ENCODE measurements at regions not wholly inside any gene's neighbourhood (a gene's known extent, or its start where the extent isn't known, plus 50 kb on each side); places are given as distances from the start of the nearest gene placed in this dataset.

GRCh38 chr3:193840111-193840641 lies 247.2 kb downstream of the OPA1 start:
- H3K27me3 ChIP-seq (ENCODE audit: insufficient read depth, low read length), result no peaks in the 10 kb centered on the region
- no peaks in the 10 kb centered on the region for H3K4me1 Mint-ChIP-seq
- no peak overlapping the region for H3K27ac Mint-ChIP-seq
- H3K36me3 ChIP-seq (ENCODE audit: insufficient read depth, low read length), result no peaks in the 10 kb centered on the region
- H3K36me3 Mint-ChIP-seq, result no peaks in the 10 kb centered on the region
- no peak for DNase-seq
- H3K27ac ChIP-seq (ENCODE audit: low read depth, low read length), result no peak overlapping the region
- peaks cover 12 to 23% of the 10 kb centered on the region in 2 donors for H3K27me3 Mint-ChIP-seq
- no peaks in the 10 kb centered on the region for H3K4me1 ChIP-seq (ENCODE audit: insufficient read depth, low read length)
- CTCF ChIA-PET (ENCODE audit: partially characterized antibody), result no interaction called here
- H3K4me3 Mint-ChIP-seq, result no peak overlapping the region
- intact Hi-C loops (cut with micrococcal nuclease), result no loop called here
- no peaks in the 10 kb centered on the region for H3K9me3 ChIP-seq (ENCODE audit: control insufficient read depth in 1 of 2, low read length in 2 of 2)
- POLR2A ChIA-PET (ENCODE audit: partially characterized antibody), result no interaction called here
- no peaks in the 10 kb centered on the region for H3K9me3 Mint-ChIP-seq
- H3K4me3 ChIP-seq (ENCODE audit: low read length in 2 of 2), result no peak overlapping the region

DNA sequence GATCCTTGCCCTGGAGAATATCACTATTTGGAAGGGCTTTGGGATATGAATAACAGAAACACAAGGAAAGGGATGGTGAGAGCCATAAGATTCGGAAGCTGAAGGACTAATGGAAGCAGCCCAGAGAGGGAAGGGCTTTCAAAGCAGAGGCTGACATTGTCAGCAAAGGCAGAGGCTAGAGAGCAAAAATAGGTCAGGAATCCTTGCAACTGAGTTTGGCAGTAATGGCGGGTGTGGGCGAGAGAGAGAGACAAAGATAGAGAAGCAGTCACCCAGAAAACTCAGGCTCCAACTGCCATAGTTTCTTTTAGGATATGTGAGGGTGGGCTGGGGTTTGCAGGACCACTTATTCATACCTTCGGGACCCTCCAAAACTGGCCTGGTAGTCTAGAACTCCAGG lies 248.6 kb downstream of the OPA1 start:
- no peak overlapping the region for H3K27ac Mint-ChIP-seq
- H3K4me3 ChIP-seq (ENCODE audit: low read length in 2 of 2), result no peak overlapping the region
- no peaks in the 10 kb centered on the region for H3K9me3 Mint-ChIP-seq
- H3K4me3 Mint-ChIP-seq, result no peak overlapping the region
- intact Hi-C loops (cut with micrococcal nuclease), result no loop called here
- POLR2A ChIA-PET (ENCODE audit: partially characterized antibody), result no interaction called here
- H3K9me3 ChIP-seq (ENCODE audit: control insufficient read depth in 1 of 2, low read length in 2 of 2), result no peaks in the 10 kb centered on the region
- no peaks in the 10 kb centered on the region for H3K27me3 ChIP-seq (ENCODE audit: insufficient read depth, low read length)
- no peaks in the 10 kb centered on the region for H3K4me1 ChIP-seq (ENCODE audit: insufficient read depth, low read length)
- H3K4me1 Mint-ChIP-seq, result no peaks in the 10 kb centered on the region
- peaks cover 15 to 21% of the 10 kb centered on the region in 2 donors for H3K27me3 Mint-ChIP-seq
- H3K36me3 ChIP-seq (ENCODE audit: insufficient read depth, low read length), result no peaks in the 10 kb centered on the region
- DNase-seq, result no peak
- H3K36me3 Mint-ChIP-seq, result no peaks in the 10 kb centered on the region
- CTCF ChIA-PET (ENCODE audit: partially characterized antibody), result no interaction called here
- H3K27ac ChIP-seq (ENCODE audit: low read depth, low read length), result no peak overlapping the region

DNA sequence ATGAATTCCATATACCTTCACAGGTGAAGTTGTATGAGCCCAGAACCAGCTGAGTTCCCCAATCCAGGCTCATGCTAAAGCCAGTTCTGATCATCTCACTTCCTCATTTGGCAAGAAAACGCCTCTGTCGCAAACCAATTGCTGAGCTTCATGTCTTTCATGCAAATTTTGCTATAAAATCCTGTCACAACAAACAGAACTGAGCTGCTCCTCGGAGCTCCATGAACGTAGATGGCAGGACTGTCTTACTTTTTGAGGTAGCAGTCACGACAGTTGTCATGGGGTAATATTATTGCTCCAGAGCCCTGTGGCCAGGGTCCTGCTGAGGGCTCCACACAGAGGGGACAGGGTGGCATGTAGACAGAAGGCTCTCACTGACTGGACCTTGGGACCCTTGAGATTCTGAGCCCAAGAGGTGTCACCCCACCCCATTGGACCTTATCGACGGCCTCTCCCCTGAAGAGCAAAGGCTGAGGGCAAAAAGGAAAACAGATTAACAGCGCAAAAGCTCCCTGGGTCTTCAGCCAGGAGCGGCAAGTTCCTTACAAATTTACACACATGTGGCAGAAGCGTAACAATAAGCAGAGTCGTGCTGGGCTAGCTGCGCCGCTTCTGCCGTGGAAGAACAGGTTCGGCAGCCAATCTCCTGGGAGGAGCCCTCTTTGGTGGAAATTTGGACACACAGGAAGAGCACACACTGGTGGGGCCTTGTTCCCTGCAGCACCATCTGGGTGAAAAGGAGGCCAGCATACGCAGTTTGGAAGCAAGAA lies 249.2 kb downstream of the OPA1 start:
- H3K36me3 ChIP-seq (ENCODE audit: insufficient read depth, low read length), result no peaks in the 10 kb centered on the region
- H3K27me3 ChIP-seq (ENCODE audit: insufficient read depth, low read length), result no peaks in the 10 kb centered on the region
- no peak for DNase-seq
- ChIA-PET POLR2A (ENCODE audit: partially characterized antibody) (no interaction called here), CTCF (ENCODE audit: partially characterized antibody) (no interaction called here)
- intact Hi-C loops (cut with micrococcal nuclease), result no loop called here
- H3K4me3 ChIP-seq (ENCODE audit: low read length in 2 of 2), result no peak overlapping the region
- no peaks in the 10 kb centered on the region for H3K4me1 ChIP-seq (ENCODE audit: insufficient read depth, low read length)
- H3K9me3 ChIP-seq (ENCODE audit: control insufficient read depth in 1 of 2, low read length in 2 of 2), result no peaks in the 10 kb centered on the region
- Mint-ChIP-seq H3K36me3 (no peaks in the 10 kb centered on the region), H3K27ac (no peak overlapping the region), H3K4me1 (no peaks in the 10 kb centered on the region), H3K9me3 (no peaks in the 10 kb centered on the region), H3K27me3 (peaks cover 17 to 23% of the 10 kb centered on the region in 2 donors), H3K4me3 (no peak overlapping the region)
- no peak overlapping the region for H3K27ac ChIP-seq (ENCODE audit: low read depth, low read length)

GRCh38 chr3:193842832-193843473 lies 249.9 kb downstream of the OPA1 start:
- CTCF ChIA-PET (ENCODE audit: partially characterized antibody), result no interaction called here

GRCh38 chr3:193843474-193844301 lies 250.7 kb downstream of the OPA1 start:
- Mint-ChIP-seq H3K27ac (no peak overlapping the region), H3K4me3 (no peak overlapping the region), H3K4me1 (no peaks in the 10 kb centered on the region), H3K27me3 (peaks cover 16 to 17% of the 10 kb centered on the region in 2 donors), H3K36me3 (no peaks in the 10 kb centered on the region), H3K9me3 (no peaks in the 10 kb centered on the region)
- no peaks in the 10 kb centered on the region for H3K27me3 ChIP-seq (ENCODE audit: insufficient read depth, low read length)
- H3K4me3 ChIP-seq (ENCODE audit: low read length in 2 of 2), result no peak overlapping the region
- intact Hi-C loops (cut with micrococcal nuclease), result no loop called here
- no peak overlapping the region for H3K27ac ChIP-seq (ENCODE audit: low read depth, low read length)
- H3K36me3 ChIP-seq (ENCODE audit: insufficient read depth, low read length), result no peaks in the 10 kb centered on the region
- ChIA-PET CTCF (ENCODE audit: partially characterized antibody) (no interaction called here), POLR2A (ENCODE audit: partially characterized antibody) (no interaction called here)
- DNase-seq, result no peak
- no peaks in the 10 kb centered on the region for H3K9me3 ChIP-seq (ENCODE audit: control insufficient read depth in 1 of 2, low read length in 2 of 2)
- H3K4me1 ChIP-seq (ENCODE audit: insufficient read depth, low read length), result no peaks in the 10 kb centered on the region

More at GRCh38 chr3:193842832-193843473, 249.9 kb downstream of the OPA1 start:
- POLR2A ChIA-PET (ENCODE audit: partially characterized antibody), result no interaction called here
- H3K27me3 ChIP-seq (ENCODE audit: insufficient read depth, low read length), result no peaks in the 10 kb centered on the region
- H3K27me3 Mint-ChIP-seq, result peaks cover 16 to 20% of the 10 kb centered on the region in 2 donors
- H3K9me3 ChIP-seq (ENCODE audit: control insufficient read depth in 1 of 2, low read length in 2 of 2), result no peaks in the 10 kb centered on the region
- H3K9me3 Mint-ChIP-seq, result no peaks in the 10 kb centered on the region
- no peak overlapping the region for H3K4me3 ChIP-seq (ENCODE audit: low read length in 2 of 2)
- no peak overlapping the region for H3K4me3 Mint-ChIP-seq
- no peaks in the 10 kb centered on the region for H3K4me1 Mint-ChIP-seq
- no peak for DNase-seq
- intact Hi-C loops (cut with micrococcal nuclease), result no loop called here
- H3K4me1 ChIP-seq (ENCODE audit: insufficient read depth, low read length), result no peaks in the 10 kb centered on the region
- no peak overlapping the region for H3K27ac ChIP-seq (ENCODE audit: low read depth, low read length)
- no peaks in the 10 kb centered on the region for H3K36me3 ChIP-seq (ENCODE audit: insufficient read depth, low read length)
- H3K36me3 Mint-ChIP-seq, result no peaks in the 10 kb centered on the region
- no peak overlapping the region for H3K27ac Mint-ChIP-seq

DNA sequence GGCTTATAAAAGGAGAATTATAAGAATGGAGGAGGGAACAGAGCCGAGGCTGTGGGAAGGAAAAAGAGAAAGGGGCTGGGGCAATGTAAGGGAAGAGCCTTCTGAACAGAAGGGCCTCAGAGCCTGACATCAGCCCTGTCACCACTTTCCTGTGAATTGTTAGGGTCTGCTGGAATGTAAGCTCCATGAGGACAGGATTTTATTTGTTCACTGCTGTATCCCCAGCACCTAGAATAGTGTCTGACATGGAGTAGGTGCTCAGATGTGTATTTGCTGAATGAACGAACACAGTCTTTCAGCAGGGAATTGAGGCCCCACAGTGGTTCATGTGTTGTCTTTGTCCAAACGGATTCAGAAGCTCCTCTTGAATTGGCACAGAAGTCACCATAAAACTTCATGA lies 251.5 kb downstream of the OPA1 start:
- ChIA-PET CTCF (ENCODE audit: partially characterized antibody) (no interaction called here), POLR2A (ENCODE audit: partially characterized antibody) (no interaction called here)
- Histone ChIP-seq H3K36me3 (ENCODE audit: insufficient read depth, low read length) (no peaks in the 10 kb centered on the region), H3K9me3 (ENCODE audit: control insufficient read depth in 1 of 2, low read length in 2 of 2) (no peaks in the 10 kb centered on the region), H3K27ac (ENCODE audit: low read depth, low read length) (no peak overlapping the region), H3K27me3 (ENCODE audit: insufficient read depth, low read length) (no peaks in the 10 kb centered on the region), H3K4me1 (ENCODE audit: insufficient read depth, low read length) (no peaks in the 10 kb centered on the region), H3K4me3 (ENCODE audit: low read length in 2 of 2) (no peak overlapping the region)
- H3K9me3 Mint-ChIP-seq, result peaks cover 0 to 3% (median 0%) of the 10 kb centered on the region in 8 donors
- H3K27ac Mint-ChIP-seq, result no peak overlapping the region
- no peaks in the 10 kb centered on the region for H3K36me3 Mint-ChIP-seq
- intact Hi-C loops (cut with micrococcal nuclease), result no loop called here
- H3K4me1 Mint-ChIP-seq, result no peaks in the 10 kb centered on the region
- no peak overlapping the region for H3K4me3 Mint-ChIP-seq
- DNase-seq, result no peak
- H3K27me3 Mint-ChIP-seq, result peaks cover 16 to 18% of the 10 kb centered on the region in 2 donors

GRCh38 chr3:193845144-193845543 lies 252.1 kb downstream of the OPA1 start:
- DNase-seq, result no peak
- H3K27ac Mint-ChIP-seq, result no peak overlapping the region
- intact Hi-C loops (cut with micrococcal nuclease), result no loop called here
- Histone ChIP-seq H3K4me3 (ENCODE audit: low read length in 2 of 2) (no peak overlapping the region), H3K27me3 (ENCODE audit: insufficient read depth, low read length) (no peaks in the 10 kb centered on the region), H3K27ac (ENCODE audit: low read depth, low read length) (no peak overlapping the region), H3K36me3 (ENCODE audit: insufficient read depth, low read length) (no peaks in the 10 kb centered on the region), H3K4me1 (ENCODE audit: insufficient read depth, low read length) (no peaks in the 10 kb centered on the region), H3K9me3 (ENCODE audit: control insufficient read depth in 1 of 2, low read length in 2 of 2) (no peaks in the 10 kb centered on the region)
- peaks cover 12 to 18% of the 10 kb centered on the region in 2 donors for H3K27me3 Mint-ChIP-seq
- no peaks in the 10 kb centered on the region for H3K4me1 Mint-ChIP-seq
- H3K4me3 Mint-ChIP-seq, result no peak overlapping the region
- POLR2A ChIA-PET (ENCODE audit: partially characterized antibody), result no interaction called here
- no peaks in the 10 kb centered on the region for H3K36me3 Mint-ChIP-seq
- H3K9me3 Mint-ChIP-seq, result peaks cover 0 to 4% (median 0%) of the 10 kb centered on the region in 8 donors
- CTCF ChIA-PET (ENCODE audit: partially characterized antibody), result no interaction called here

Measured in CD4-positive, alpha-beta memory T cell (primary cell).